Osteocyte (in vitro differentiated cells): ENCODE measurements at regions not wholly inside any gene's neighbourhood (a gene's known extent, or its start where the extent isn't known, plus 50 kb on each side); places are given as distances from the start of the nearest gene placed in this dataset.

ENCODE experiments used
- DNase-seq: peaks from one replicate; pipeline ENCODE4 v3.0.0; 2021; ENCODE audit warnings: mixed read lengths; ENCODE audit not compliant: unreplicated experiment; ENCODE audit errors: extremely low spot score
- H3K27ac Mint-ChIP-seq: one replicate; pipeline ENCODE4 v1.8.0; 2021; ENCODE audit warnings: mild to moderate bottlenecking, mixed read lengths; ENCODE audit not compliant: unreplicated experiment
- H3K27me3 Mint-ChIP-seq: one replicate; pipeline ENCODE4 v1.8.0; 2021; ENCODE audit warnings: mixed read lengths; ENCODE audit not compliant: unreplicated experiment
- H3K36me3 Mint-ChIP-seq: one replicate; pipeline ENCODE4 v1.8.0; 2021; ENCODE audit warnings: mixed read lengths; ENCODE audit not compliant: unreplicated experiment
- H3K4me1 Mint-ChIP-seq: one replicate; pipeline ENCODE4 v1.8.0; 2021; ENCODE audit warnings: mixed read lengths; ENCODE audit not compliant: unreplicated experiment
- H3K4me3 Mint-ChIP-seq: one replicate; pipeline ENCODE4 v1.8.0; 2021; ENCODE audit warnings: mild to moderate bottlenecking, moderate library complexity, mixed read lengths; ENCODE audit not compliant: unreplicated experiment
- H3K9me3 Mint-ChIP-seq: one replicate; pipeline ENCODE4 v1.8.0; 2021; ENCODE audit warnings: mixed read lengths; ENCODE audit not compliant: unreplicated experiment
- TF ChIP-seq, protein P1 (sequence below): fragments of 200-600 bp; sonication (generic); IDR thresholded peaks from 2 replicates; pipeline ENCODE4 v1.5.0; 2021; ENCODE audit warnings: antibody characterized with exemption, mild to moderate bottlenecking, moderate library complexity

DNA sequence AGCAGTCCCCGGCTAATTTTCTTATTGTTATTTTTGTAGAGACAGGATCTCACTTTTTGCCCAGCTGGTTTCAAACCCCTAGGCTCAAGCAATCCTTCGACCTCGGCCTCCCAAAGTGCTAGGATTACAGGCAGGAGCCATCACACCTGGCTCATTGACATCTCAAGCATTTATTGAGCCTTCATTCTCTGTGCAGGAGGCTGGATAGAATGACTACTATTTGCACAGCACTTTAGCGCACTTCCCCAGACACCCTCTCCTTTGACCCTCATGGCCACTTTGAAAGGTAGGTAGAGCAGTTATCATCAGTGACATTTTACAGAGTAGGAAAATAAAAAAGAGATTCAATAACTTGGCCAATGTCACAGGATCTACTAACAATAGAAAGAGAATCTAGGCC lies 124.0 kb upstream of the STXBP5 start:
- Mint-ChIP-seq H3K36me3 (no peaks in the 10 kb centered on the region), H3K4me1 (peaks cover 21% of the 10 kb centered on the region), H3K27me3 (no peaks in the 10 kb centered on the region), H3K9me3 (no peaks in the 10 kb centered on the region), H3K27ac (no peak overlapping the region), H3K4me3 (no peak overlapping the region)
- TF ChIP-seq, protein P1, sequence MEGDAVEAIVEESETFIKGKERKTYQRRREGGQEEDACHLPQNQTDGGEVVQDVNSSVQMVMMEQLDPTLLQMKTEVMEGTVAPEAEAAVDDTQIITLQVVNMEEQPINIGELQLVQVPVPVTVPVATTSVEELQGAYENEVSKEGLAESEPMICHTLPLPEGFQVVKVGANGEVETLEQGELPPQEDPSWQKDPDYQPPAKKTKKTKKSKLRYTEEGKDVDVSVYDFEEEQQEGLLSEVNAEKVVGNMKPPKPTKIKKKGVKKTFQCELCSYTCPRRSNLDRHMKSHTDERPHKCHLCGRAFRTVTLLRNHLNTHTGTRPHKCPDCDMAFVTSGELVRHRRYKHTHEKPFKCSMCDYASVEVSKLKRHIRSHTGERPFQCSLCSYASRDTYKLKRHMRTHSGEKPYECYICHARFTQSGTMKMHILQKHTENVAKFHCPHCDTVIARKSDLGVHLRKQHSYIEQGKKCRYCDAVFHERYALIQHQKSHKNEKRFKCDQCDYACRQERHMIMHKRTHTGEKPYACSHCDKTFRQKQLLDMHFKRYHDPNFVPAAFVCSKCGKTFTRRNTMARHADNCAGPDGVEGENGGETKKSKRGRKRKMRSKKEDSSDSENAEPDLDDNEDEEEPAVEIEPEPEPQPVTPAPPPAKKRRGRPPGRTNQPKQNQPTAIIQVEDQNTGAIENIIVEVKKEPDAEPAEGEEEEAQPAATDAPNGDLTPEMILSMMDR, result no peak
- no peak for DNase-seq

DNA sequence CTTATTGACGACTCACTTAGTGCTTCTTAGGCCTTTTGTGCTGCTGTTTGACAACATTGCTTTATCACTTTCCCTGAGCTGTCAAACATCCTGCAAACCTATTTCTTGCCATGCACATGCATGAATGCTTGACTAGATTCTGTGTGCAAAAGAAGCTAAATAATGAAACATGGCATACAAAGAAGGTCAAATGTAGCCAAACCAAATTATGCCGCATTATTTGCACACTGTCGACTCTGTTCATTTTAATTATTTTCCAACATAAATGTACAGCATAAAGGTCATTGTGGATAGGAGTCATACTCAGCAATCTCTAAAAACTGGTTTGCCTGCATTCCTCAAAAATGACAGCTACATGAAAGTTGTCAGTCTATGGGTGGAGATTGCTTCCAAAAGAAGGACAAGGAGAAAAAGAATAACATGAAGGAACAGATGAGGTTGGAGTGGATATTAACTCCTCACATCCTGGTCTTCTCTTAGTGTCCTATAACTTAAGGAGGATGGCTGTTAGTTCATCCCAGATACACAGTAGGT lies 123.1 kb upstream of the STXBP5 start:
- Mint-ChIP-seq H3K27me3 (no peaks in the 10 kb centered on the region), H3K36me3 (no peaks in the 10 kb centered on the region), H3K4me1 (peaks cover 20% of the 10 kb centered on the region), H3K9me3 (no peaks in the 10 kb centered on the region), H3K27ac (no peak overlapping the region), H3K4me3 (no peak overlapping the region)
- no peak for DNase-seq
- TF ChIP-seq, protein P1, result no peak

DNA sequence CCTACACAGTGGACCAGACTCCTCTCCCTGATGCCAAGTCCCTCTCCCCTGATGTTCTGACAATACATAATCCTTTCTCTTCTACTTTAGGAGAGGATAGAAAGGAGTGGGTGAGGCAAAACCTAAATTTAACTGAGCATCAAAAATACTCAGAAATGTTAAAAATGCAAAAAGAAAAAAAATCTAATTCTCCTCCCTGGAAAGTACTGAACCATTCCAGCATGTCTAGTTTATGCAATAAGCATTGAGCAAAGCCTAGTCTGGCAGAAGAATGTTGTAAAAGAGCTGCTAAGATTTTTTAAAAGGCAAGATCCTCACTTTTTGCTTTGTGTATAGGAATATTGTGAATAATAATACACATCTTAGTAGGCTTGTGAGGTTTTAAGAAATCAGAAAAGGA lies 116.6 kb upstream of the STXBP5 start:
- TF ChIP-seq, protein P1, result no peak
- DNase-seq, result no peak

DNA sequence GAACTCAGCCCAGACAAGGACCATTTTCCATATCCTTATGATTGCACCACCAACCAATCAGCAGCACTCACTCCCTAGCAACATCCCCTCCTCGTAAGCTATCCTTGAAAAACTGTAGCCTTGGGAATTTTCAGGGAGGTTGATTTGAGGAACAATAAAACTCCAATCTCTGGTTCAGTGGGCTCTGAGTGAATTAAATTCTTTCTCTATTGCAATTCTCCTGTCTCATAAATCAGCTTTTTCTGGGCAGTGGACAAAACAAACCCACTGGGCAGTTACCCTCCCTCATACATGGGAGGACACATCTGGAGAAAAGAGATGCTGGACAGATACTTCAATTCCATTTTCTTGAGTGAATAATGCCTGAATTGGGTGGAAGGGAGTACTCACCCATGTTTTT lies 115.4 kb upstream of the STXBP5 start:
- Mint-ChIP-seq H3K27me3 (no peaks in the 10 kb centered on the region), H3K4me3 (no peak overlapping the region), H3K4me1 (peaks cover 9% of the 10 kb centered on the region), H3K36me3 (no peaks in the 10 kb centered on the region), H3K27ac (no peak overlapping the region), H3K9me3 (no peaks in the 10 kb centered on the region)
- DNase-seq, result no peak
- TF ChIP-seq, protein P1, result no peak

More for the DNA sequence above, 116.6 kb upstream of the STXBP5 start:
- Mint-ChIP-seq H3K9me3 (no peaks in the 10 kb centered on the region), H3K27ac (no peak overlapping the region), H3K4me3 (no peak overlapping the region), H3K27me3 (no peaks in the 10 kb centered on the region), H3K4me1 (no peaks in the 10 kb centered on the region), H3K36me3 (no peaks in the 10 kb centered on the region)

DNA sequence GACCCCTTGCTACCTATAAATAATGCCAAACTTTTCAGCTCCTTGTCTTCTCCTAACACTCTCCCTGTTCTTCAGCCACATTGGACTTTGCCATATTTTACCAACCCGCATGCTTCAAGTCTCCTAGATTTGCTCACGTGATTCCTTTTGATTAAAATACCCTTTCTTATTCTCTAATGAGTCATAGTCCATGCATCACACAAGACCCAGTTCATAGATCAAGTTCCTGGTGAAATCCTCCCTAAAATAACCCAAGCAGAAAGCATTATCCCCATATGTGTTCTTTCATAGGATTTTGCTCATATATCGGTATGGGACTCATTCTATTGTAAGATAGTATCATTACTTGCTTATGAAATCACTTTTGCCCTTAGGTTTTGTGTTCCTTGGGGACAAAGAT lies 108.9 kb upstream of the STXBP5 start:
- Mint-ChIP-seq H3K27me3 (no peaks in the 10 kb centered on the region), H3K4me3 (no peak overlapping the region), H3K27ac (no peak overlapping the region), H3K4me1 (peaks cover 35% of the 10 kb centered on the region), H3K9me3 (no peaks in the 10 kb centered on the region), H3K36me3 (no peaks in the 10 kb centered on the region)
- TF ChIP-seq, protein P1, result no peak
- DNase-seq, result no peak
